HG02642 (cell line): ENCODE measurements at regions not wholly inside any gene's neighbourhood (a gene's known extent, or its start where the extent isn't known, plus 50 kb on each side); places are given as distances from the start of the nearest gene placed in this dataset.
"Not testable (repeated sequence)": the region's sequence is repeated elsewhere in the genome, so short reads cannot be mapped to it uniquely, and the experiment has no call there.

Experiments used
- ATAC-seq: cut with Tn5 transposase; IDR thresholded peaks from one replicate; pipeline ENCODE4 v1.9.1; 2021; ENCODE audit warnings: mild to moderate bottlenecking; ENCODE audit not compliant: unreplicated experiment, poor library complexity

GRCh38 chr13:43946281-43946680 lies 66.6 kb downstream of the LACC1 start:
- no peak for ATAC-seq

GRCh38 chr13:43947897-43948458 lies 68.3 kb downstream of the LACC1 start:
- ATAC-seq: no peak

- ATAC-seq: no peak
Observed at GRCh38 chr13:43953370-43953769, 73.7 kb downstream of the LACC1 start.

GRCh38 chr13:43956975-43957374 lies 77.3 kb downstream of the LACC1 start:
- not testable (repeated sequence) for ATAC-seq

GRCh38 chr13:43959291-43959690 lies 79.6 kb downstream of the LACC1 start:
- ATAC-seq: no peak

GRCh38 chr13:43961909-43962308 lies 82.2 kb downstream of the LACC1 start:
- ATAC-seq: no peak

- ATAC-seq: no peak
Observed at GRCh38 chr13:43963726-43964125, 84.0 kb downstream of the LACC1 start.

GRCh38 chr13:43964698-43965458 lies 85.2 kb downstream of the LACC1 start:
- no peak for ATAC-seq

- ATAC-seq: no peak
Observed at GRCh38 chr13:43965459-43965845, 85.7 kb downstream of the LACC1 start.

GRCh38 chr13:43968251-43968942 lies 88.7 kb downstream of the LACC1 start:
- not testable (repeated sequence) for ATAC-seq

- not testable (repeated sequence) for ATAC-seq
Observed at GRCh38 chr13:43968943-43969690, 89.4 kb downstream of the LACC1 start.

- not testable (repeated sequence) for ATAC-seq
Observed at GRCh38 chr13:43969919-43970318, 90.2 kb downstream of the LACC1 start.

GRCh38 chr13:43970520-43971242 lies 91.0 kb downstream of the LACC1 start:
- not testable (repeated sequence) for ATAC-seq

- not testable (repeated sequence) for ATAC-seq
Observed at GRCh38 chr13:43971324-43971723, 91.6 kb downstream of the LACC1 start.

- no peak for ATAC-seq
Observed at GRCh38 chr13:43977911-43978310, 98.2 kb downstream of the LACC1 start.

- no peak for ATAC-seq
Observed at GRCh38 chr13:43978688-43979087, 99.0 kb downstream of the LACC1 start.

- ATAC-seq: no peak
Observed at GRCh38 chr13:43979492-43979891, 99.8 kb downstream of the LACC1 start.

- ATAC-seq: no peak
Observed at GRCh38 chr13:43980587-43980986, 100.9 kb downstream of the LACC1 start.

- no peak for ATAC-seq
Observed at GRCh38 chr13:43981091-43981490, 101.4 kb downstream of the LACC1 start.
